H1 (cell line): ENCODE measurements at regions not wholly inside any gene's neighbourhood (a gene's known extent, or its start where the extent isn't known, plus 50 kb on each side); places are given as distances from the start of the nearest gene placed in this dataset.

ENCODE experiments used
- CTCF ChIA-PET: fragments of 300-600 bp; sonication (Branson Sonifier 250); formaldehyde crosslinking; loops from one replicate; lab custom pipeline; 2021; ENCODE audit not compliant: partially characterized antibody; lab: Charles Lee
- POLR2A ChIA-PET: fragments of 300-600 bp; sonication (Branson Sonifier 250); formaldehyde crosslinking; loops from one replicate; lab custom pipeline; 2021; ENCODE audit warnings: inconsistent platforms; ENCODE audit not compliant: partially characterized antibody; lab: Charles Lee
- DNase-seq, 2 experiments: peaks; one replicate each; pipeline versions ENCODE4 v3.0.0 to v3.0.0-alpha.2; 2010 to 2022; ENCODE audit warnings: low spot score in 2 of 2, low read depth in 1 of 2, mixed read lengths in 1 of 2
- FAIRE-seq: peaks from 2 replicates; lab custom pipeline; 2011; peaks lifted over from hg19 to GRCh38; lab: Jason Lieb, UNC
- H2AFZ ChIP-seq: 2 replicates; pipeline ENCODE4 v1.8.1; 2012; ENCODE audit warnings: low read length, inconsistent platforms
- H2AK5ac ChIP-seq: 2 replicates; pipeline ENCODE4 v1.6.1; 2013; ENCODE audit warnings: low read depth, low read length
- H2BK120ac ChIP-seq: replicated peaks from 2 replicates; pipeline ENCODE3; 2013; ENCODE audit warnings: low read depth, low read length, inconsistent platforms
- H2BK12ac ChIP-seq: 2 replicates; pipeline ENCODE4 v1.6.1; 2013; ENCODE audit warnings: low read depth, low read length
- H2BK15ac ChIP-seq: 2 replicates; pipeline ENCODE4 v1.6.1; 2013; ENCODE audit warnings: low read length
- H2BK20ac ChIP-seq: 2 replicates; pipeline ENCODE4 v1.6.1; 2013; ENCODE audit warnings: low read length
- H2BK5ac ChIP-seq: 2 replicates; pipeline ENCODE4 v1.6.1; 2013; ENCODE audit warnings: low read depth, low read length
- H3K14ac ChIP-seq: 2 replicates; pipeline ENCODE4 v1.6.1; 2013; ENCODE audit warnings: inconsistent platforms; ENCODE audit not compliant: insufficient read length
- H3K18ac ChIP-seq: 2 replicates; pipeline ENCODE4 v1.6.1; 2013; ENCODE audit warnings: low read length; ENCODE audit errors: extremely low read depth
- H3K23ac ChIP-seq: 2 replicates; pipeline ENCODE4 v1.6.1; 2013; ENCODE audit warnings: inconsistent platforms; ENCODE audit not compliant: insufficient read length
- H3K23me2 ChIP-seq: 2 replicates; pipeline ENCODE4 v1.6.1; 2013; ENCODE audit warnings: low read depth, low read length
- H3K27ac ChIP-seq: 2 replicates; pipeline ENCODE4 v1.6.1; 2011; ENCODE audit warnings: low read depth, low read length, inconsistent platforms
- H3K27me3 ChIP-seq, 4 experiments: replicated peaks in 1 of 4; 1 replicate in 1 of 4; 2 replicates in 3 of 4; pipeline versions ENCODE4 v1.6.1 to v1.8.1; 2011 to 2013; ENCODE audit warnings: low read length in 3 of 4, mild to moderate bottlenecking in 3 of 4, inconsistent platforms in 2 of 4, mixed read lengths in 2 of 4, moderate library complexity in 1 of 4; ENCODE audit not compliant: control insufficient read depth in 3 of 4, insufficient read depth in 3 of 4; ENCODE audit errors: extremely low read depth in 1 of 4
- H3K36me3 ChIP-seq, 4 experiments: 2 replicates each; pipeline versions ENCODE4 v1.6.1 to v1.8.1; 2011 to 2013; ENCODE audit warnings: mild to moderate bottlenecking in 4 of 4, low read length in 3 of 4, moderate library complexity in 2 of 4, control low read depth in 1 of 4, inconsistent platforms in 1 of 4; ENCODE audit not compliant: insufficient read depth in 4 of 4, control insufficient read depth in 2 of 4
- H3K4ac ChIP-seq: replicated peaks from 2 replicates; pipeline ENCODE3; 2013; ENCODE audit warnings: low read length, low read depth, mixed read lengths, inconsistent platforms; ENCODE audit not compliant: insufficient read length
- H3K4me1 ChIP-seq, 4 experiments: replicated peaks in 1 of 4; 1 replicate in 1 of 4; 2 replicates in 3 of 4; pipeline versions ENCODE4 v1.6.1 to v1.8.1; 2011 to 2013; ENCODE audit warnings: low read length in 3 of 4, inconsistent platforms in 2 of 4, mixed read lengths in 1 of 4; ENCODE audit not compliant: insufficient read depth in 4 of 4, control insufficient read depth in 3 of 4
- H3K4me2 ChIP-seq, 2 experiments: 2 replicates each; pipeline versions ENCODE4 v1.6.1 to v1.8.1; 2011 to 2013; ENCODE audit warnings: low read depth in 2 of 2, low read length in 2 of 2, control low read depth in 1 of 2, inconsistent platforms in 1 of 2, mild to moderate bottlenecking in 1 of 2; ENCODE audit not compliant: insufficient read depth in 1 of 2
- H3K4me3 ChIP-seq, 4 experiments: fragments of 200-600, 300-600 bp in 1 of 4; sonication (generic), shearing (Covaris generic), sonication (Bioruptor Twin) in 1 of 4; 2 replicates each; pipeline versions ENCODE4 v1.5.1 to v1.8.1; 2011 to 2016; ENCODE audit warnings: low read length in 4 of 4, low read depth in 3 of 4, control low read depth in 2 of 4, inconsistent platforms in 2 of 4, mild to moderate bottlenecking in 2 of 4, mixed read lengths in 1 of 4, moderate library complexity in 1 of 4; ENCODE audit not compliant: insufficient read depth in 2 of 4; ENCODE audit errors: extremely low read depth in 1 of 4
- H3K56ac ChIP-seq: replicated peaks from 2 replicates; pipeline ENCODE3; 2013; ENCODE audit warnings: low read depth, mild to moderate bottlenecking, mixed read lengths, low read length, inconsistent platforms; ENCODE audit not compliant: insufficient read length
- H3K79me1 ChIP-seq: 2 replicates; pipeline ENCODE4 v1.6.1; 2013; ENCODE audit warnings: low read depth, low read length, control low read depth
- H3K79me2 ChIP-seq, 2 experiments: 2 replicates each; pipeline versions ENCODE4 v1.6.1 to v1.8.1; 2012 to 2013; ENCODE audit warnings: low read length in 2 of 2, mild to moderate bottlenecking in 2 of 2, inconsistent platforms in 1 of 2; ENCODE audit not compliant: insufficient read depth in 2 of 2, control insufficient read depth in 1 of 2
- H3K9ac ChIP-seq, 4 experiments: replicated peaks in 1 of 4; 1 replicate in 1 of 4; 2 replicates in 3 of 4; pipeline versions ENCODE4 v1.6.1 to v1.8.1; 2011 to 2013; ENCODE audit warnings: low read depth in 3 of 4, low read length in 3 of 4, control low read depth in 2 of 4, mild to moderate bottlenecking in 2 of 4, moderate library complexity in 2 of 4, inconsistent platforms in 1 of 4; ENCODE audit errors: extremely low read depth in 1 of 4
- H3K9me3 ChIP-seq, 2 experiments: 2 replicates each; pipeline versions ENCODE4 v1.6.1 to v1.8.1; 2012 to 2013; ENCODE audit warnings: mild to moderate bottlenecking in 2 of 2, moderate library complexity in 2 of 2, control low read depth in 1 of 2, inconsistent platforms in 1 of 2, low read depth in 1 of 2, low read length in 1 of 2, mixed read lengths in 1 of 2; ENCODE audit not compliant: insufficient read depth in 2 of 2
- H4K20me1 ChIP-seq, 2 experiments: replicated peaks in 1 of 2; 2 replicates each; pipeline versions ENCODE3 to v1.8.1; 2011 to 2013; ENCODE audit warnings: inconsistent platforms in 2 of 2, low read length in 2 of 2, mild to moderate bottlenecking in 1 of 2; ENCODE audit not compliant: insufficient read depth in 2 of 2, control insufficient read depth in 1 of 2
- H4K5ac ChIP-seq: 2 replicates; pipeline ENCODE4 v1.6.1; 2013; ENCODE audit warnings: low read length, low read depth, mixed read lengths, inconsistent platforms; ENCODE audit not compliant: insufficient read length
- H4K8ac ChIP-seq: 2 replicates; pipeline ENCODE4 v1.8.0; 2013; ENCODE audit warnings: mild to moderate bottlenecking, moderate library complexity, low read length, inconsistent platforms; ENCODE audit not compliant: insufficient read depth; ENCODE audit errors: extremely low read depth
- H4K91ac ChIP-seq: replicated peaks from 2 replicates; pipeline ENCODE3; 2013; ENCODE audit warnings: low read length, mixed read lengths, inconsistent platforms; ENCODE audit not compliant: insufficient read length
- CBX8 ChIP-seq: fragments of 300-800, 300-1000 bp; sonication (generic); IDR thresholded peaks from 2 replicates; pipeline ENCODE4 v1.7.1; 2016; ENCODE audit warnings: low read depth, low read length, borderline replicate concordance
- MAX ChIP-seq: IDR thresholded peaks from 2 replicates; pipeline ENCODE4 v1.6.1; 2012; ENCODE audit warnings: inconsistent platforms
- whole genome bisulfite sequencing, 2 experiments: shearing (Covaris generic) in 1 of 2; methylation state at CpG; one replicate each; pipeline versions ENCODE4 v1.1.6 to v1.1.7; 2013 to 2015; ENCODE audit warnings: low lambda C conversion rate in 2 of 2, mixed read lengths in 2 of 2, inconsistent platforms in 1 of 2, low coverage in 1 of 2, missing lambda C conversion rate in 1 of 2; ENCODE audit not compliant: insufficient replicate concordance in 2 of 2, insufficient coverage in 1 of 2, insufficient read length in 1 of 2; ENCODE audit errors: extremely low coverage in 1 of 2, missing lambda C conversion rate in 1 of 2; 5-methylcytosine and 5-hydroxymethylcytosine counted together

GRCh38 chr13:40445557-40445990, 220.9 kb downstream of the FOXO1 start:
- no peaks in the 10 kb centered on the region for H4K20me1 ChIP-seq
- H3K4me2 ChIP-seq, result no peak overlapping the region
- H3K36me3 ChIP-seq, result no peaks in the 10 kb centered on the region; a peak in 1 of 8 replicates
- FAIRE-seq (no peak), DNase-seq (no peak)
- H2BK12ac ChIP-seq, result 0 out of 2 replicates have a peak overlapping the region, but pooled peaks have one; percentile 5
- no peak overlapping the region for H3K14ac ChIP-seq
- POLR2A ChIA-PET, result no interaction called here
- no peak overlapping the region for H2BK120ac ChIP-seq
- H2AFZ ChIP-seq, result 0 out of 2 replicates have a peak overlapping the region, but pooled peaks have one; percentile 4
- H3K56ac ChIP-seq, result no peak overlapping the region
- 0 out of 2 replicates have a peak overlapping the region, but pooled peaks have one; percentile 1 for H2BK20ac ChIP-seq
- H3K27me3 ChIP-seq, result no peaks in the 10 kb centered on the region
- H3K27ac ChIP-seq, result no peak overlapping the region
- no peak overlapping the region for H3K4me3 ChIP-seq
- WGBS, 2 experiments, result 88% methylated on average over 11 of the region's 11 CpGs; no CpG with 5 or more reads in 1 of the 2 experiments
- TF ChIP-seq CBX8 (no peak), MAX (peak; percentile 29; the same call in 1 of the 2 replicates)
- CTCF ChIA-PET, result no interaction called here
- H3K9me3 ChIP-seq, result peaks cover 6 to 9% of the 10 kb centered on the region in 2 experiments; a peak in 3 of 4 replicates
- H2BK15ac ChIP-seq, result no peak overlapping the region
- no peak overlapping the region for H4K91ac ChIP-seq
- no peak overlapping the region for H3K4ac ChIP-seq
- H2AK5ac ChIP-seq, result no peak overlapping the region
- H4K8ac ChIP-seq, result no peak overlapping the region
- no peak overlapping the region for H4K5ac ChIP-seq
- no peaks in the 10 kb centered on the region for H3K79me2 ChIP-seq
- no peak overlapping the region for H3K23ac ChIP-seq
- H3K9ac ChIP-seq, result no peak overlapping the region
- H3K79me1 ChIP-seq, result no peaks in the 10 kb centered on the region
- H3K18ac ChIP-seq, result 0 out of 2 replicates have a peak overlapping the region, but pooled peaks have one; percentile 9
- no peaks in the 10 kb centered on the region for H3K23me2 ChIP-seq
- H3K4me1 ChIP-seq, result peaks cover 0 to 4% (median 0%) of the 10 kb centered on the region in 4 experiments; a peak in 2 of 7 replicates
- no peak overlapping the region for H2BK5ac ChIP-seq
